Vagina (tissue), 2 donors: ENCODE measurements at regions not wholly inside any gene's neighbourhood (a gene's known extent, or its start where the extent isn't known, plus 50 kb on each side); places are given as distances from the start of the nearest gene placed in this dataset.
"Not testable (repeated sequence)": the region's sequence is repeated elsewhere in the genome, so short reads cannot be mapped to it uniquely, and the experiment has no call there.

Experiments
- POLR2A ChIP-seq, 2 donors: fragments of 450-650 bp; IDR thresholded peaks; one replicate each; pipeline ENCODE4 v1.6.1; 2017; ENCODE audit warnings: antibody characterized with exemption in 2 of 2, mild to moderate bottlenecking in 2 of 2, moderate library complexity in 2 of 2
- POLR2AphosphoS5 ChIP-seq, 2 donors: sonication (generic); formaldehyde crosslinking; IDR thresholded peaks; one replicate each; pipeline ENCODE4 v1.9.0; 2017; ENCODE audit warnings: antibody characterized with exemption in 2 of 2, mild to moderate bottlenecking in 2 of 2, low read depth in 1 of 2; ENCODE audit not compliant: insufficient read depth in 1 of 2
- TF ChIP-seq, protein P1 (sequence below), 3 experiments: fragments of 450-650 bp in 2 of 3; fragments of 200-600 bp in 1 of 3; sonication (generic) in 1 of 3; IDR thresholded peaks; one replicate each; pipeline ENCODE4 v1.5.1; 2017 to 2019; ENCODE audit warnings: antibody characterized with exemption in 3 of 3, mild to moderate bottlenecking in 2 of 3, moderate library complexity in 2 of 3

DNA sequence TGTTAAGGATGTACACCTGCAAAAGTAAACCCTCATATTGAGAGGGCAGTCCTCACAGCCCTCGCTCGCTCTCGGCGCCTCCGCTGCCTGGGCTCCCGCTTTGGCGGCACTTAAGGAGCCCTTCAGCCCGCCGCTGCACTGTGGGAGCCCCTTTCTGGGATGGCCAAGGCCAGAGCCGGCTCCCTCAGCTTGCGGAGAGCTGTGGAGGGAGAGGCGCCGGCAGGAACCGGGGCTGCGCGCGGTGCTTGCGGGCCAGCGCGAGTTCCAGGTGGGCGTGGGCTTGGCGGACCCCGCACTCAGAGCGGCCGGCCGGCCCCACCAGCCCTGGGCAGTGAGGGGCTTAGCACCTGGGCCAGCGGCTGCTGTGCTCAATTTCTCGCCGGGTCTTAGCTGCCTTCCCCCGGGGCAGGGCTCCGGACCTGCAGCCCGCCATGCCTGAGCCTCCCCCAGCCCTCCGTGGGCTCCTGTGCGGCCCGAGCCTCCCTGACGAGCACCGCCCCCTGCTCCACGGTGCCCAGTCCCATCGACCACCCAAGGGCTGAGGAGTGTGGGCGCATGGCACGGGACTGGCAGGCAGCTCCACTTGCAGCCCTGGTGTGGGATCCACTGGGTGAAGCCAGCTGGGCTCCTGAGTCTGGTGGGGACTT lies 259.4 kb downstream of the KTN1 start:
- TF ChIP-seq POLR2A (IDR thresholded peaks at IDR 0.05); POLR2AphosphoS5 (IDR thresholded peaks at IDR 0.05; ENCODE audit: insufficient read depth in 1 of 2, low read depth in 1 of 2): not testable (repeated sequence)
- TF ChIP-seq, protein P1, sequence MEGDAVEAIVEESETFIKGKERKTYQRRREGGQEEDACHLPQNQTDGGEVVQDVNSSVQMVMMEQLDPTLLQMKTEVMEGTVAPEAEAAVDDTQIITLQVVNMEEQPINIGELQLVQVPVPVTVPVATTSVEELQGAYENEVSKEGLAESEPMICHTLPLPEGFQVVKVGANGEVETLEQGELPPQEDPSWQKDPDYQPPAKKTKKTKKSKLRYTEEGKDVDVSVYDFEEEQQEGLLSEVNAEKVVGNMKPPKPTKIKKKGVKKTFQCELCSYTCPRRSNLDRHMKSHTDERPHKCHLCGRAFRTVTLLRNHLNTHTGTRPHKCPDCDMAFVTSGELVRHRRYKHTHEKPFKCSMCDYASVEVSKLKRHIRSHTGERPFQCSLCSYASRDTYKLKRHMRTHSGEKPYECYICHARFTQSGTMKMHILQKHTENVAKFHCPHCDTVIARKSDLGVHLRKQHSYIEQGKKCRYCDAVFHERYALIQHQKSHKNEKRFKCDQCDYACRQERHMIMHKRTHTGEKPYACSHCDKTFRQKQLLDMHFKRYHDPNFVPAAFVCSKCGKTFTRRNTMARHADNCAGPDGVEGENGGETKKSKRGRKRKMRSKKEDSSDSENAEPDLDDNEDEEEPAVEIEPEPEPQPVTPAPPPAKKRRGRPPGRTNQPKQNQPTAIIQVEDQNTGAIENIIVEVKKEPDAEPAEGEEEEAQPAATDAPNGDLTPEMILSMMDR (IDR thresholded peaks at IDR 0.05) = not testable (repeated sequence)
